Stomach (tissue), 8 donors: ENCODE measurements at regions not wholly inside any gene's neighbourhood (a gene's known extent, or its start where the extent isn't known, plus 50 kb on each side); places are given as distances from the start of the nearest gene placed in this dataset.

Experiments used
- DNase-seq, 2 donors: peaks; one replicate each; pipeline versions ENCODE4 v3.0.0 to v3.0.0-alpha.2; 2013 to 2019
- H3K27ac ChIP-seq, 5 donors: fragments of 200-600 bp in 4 of 5; sonication (generic) in 4 of 5; one replicate each; pipeline ENCODE4 v1.5.1; 2013 to 2019; ENCODE audit warnings: mild to moderate bottlenecking in 1 of 5, moderate library complexity in 1 of 5
- H3K27me3 ChIP-seq, 3 donors: fragments of 200-600 bp; sonication (generic); one replicate each; pipeline ENCODE4 v1.5.1; 2017 to 2019; ENCODE audit warnings: mixed run types in 1 of 3
- H3K36me3 ChIP-seq, 4 donors: fragments of 200-600 bp; sonication (generic); 1 replicate in 3 of 4; 2 replicates in 1 of 4; pipeline ENCODE4 v1.5.1; 2016 to 2019
- H3K4me1 ChIP-seq, 4 donors: fragments of 200-600 bp; sonication (generic); one replicate each; pipeline ENCODE4 v1.5.1; 2016 to 2019
- H3K4me3 ChIP-seq, 4 donors: fragments of 200-600 bp; sonication (generic) in 3 of 4; one replicate each; pipeline ENCODE4 v1.5.1; 2016 to 2019; ENCODE audit warnings: mild to moderate bottlenecking in 1 of 4
- H3K9me3 ChIP-seq, 4 donors: fragments of 200-600 bp; sonication (generic); one replicate each; pipeline ENCODE4 v1.5.1; 2016 to 2019
- EP300 ChIP-seq: sonication (generic); formaldehyde crosslinking; IDR thresholded peaks from one replicate; pipeline ENCODE4 v1.6.1; 2017; ENCODE audit warnings: antibody characterized with exemption
- POLR2A ChIP-seq, 4 donors: fragments of 450-650 bp; IDR thresholded peaks; one replicate each; pipeline ENCODE4 v1.6.1; 2016; ENCODE audit warnings: antibody characterized with exemption in 4 of 4, control low read depth in 2 of 4, mild to moderate bottlenecking in 1 of 4, moderate library complexity in 1 of 4
- POLR2AphosphoS5 ChIP-seq, 3 donors: sonication (generic); formaldehyde crosslinking; IDR thresholded peaks; one replicate each; pipeline ENCODE4 v1.6.1; 2016; ENCODE audit warnings: antibody characterized with exemption in 3 of 3
- WGBS, 5 donors: extraction: QIAGEN DNeasy Blood & Tissue Kit in 3 of 5; methylation state at CpG; one replicate each; pipeline versions ENCODE4 v1.1.5 to v1.1.7; 2013 to 2018; 5-methylcytosine and 5-hydroxymethylcytosine counted together
- intact Hi-C: fragments of 100-400 bp; cut with DNase I; formaldehyde crosslinking; loops from one replicate; pipeline ENCODE4 v1.15.1; 2023; ENCODE audit warnings: low total_unique reads
- TF ChIP-seq, protein P1 (sequence below), 7 experiments: fragments of 450-650 bp in 4 of 7; fragments of 200-600 bp in 3 of 7; sonication (generic) in 3 of 7; IDR thresholded peaks; one replicate each; pipeline ENCODE4 v1.5.1; 2016 to 2019; ENCODE audit warnings: antibody characterized with exemption in 7 of 7, control low read depth in 2 of 7, mild to moderate bottlenecking in 1 of 7
- donor health status: healthy with polysubstance abuse.
- donor health status: Bipolar disorder and iron deficiency.
- donor health status: healthy.

DNA sequence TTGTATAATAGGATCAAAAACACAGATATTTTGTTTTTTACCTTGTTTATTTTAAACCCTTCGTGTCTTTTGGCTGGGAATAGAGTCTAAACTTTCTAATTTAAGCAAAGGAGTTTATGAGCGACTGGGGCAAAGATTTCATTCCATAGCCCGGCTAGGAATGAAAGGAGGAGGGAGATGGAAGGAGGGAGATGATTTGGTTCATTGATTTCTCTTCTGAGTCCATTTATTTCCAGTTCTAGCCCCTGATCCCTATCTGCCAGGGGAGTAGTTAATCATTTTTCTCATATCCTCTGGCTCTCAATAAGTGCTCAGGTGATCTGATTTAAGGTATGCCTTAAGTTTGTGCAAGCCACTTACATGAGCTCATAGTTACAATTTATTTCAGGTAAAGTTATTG is 120.0 kb downstream of the SPRY1 start:
- intact Hi-C loops = no loop called here
- no peaks in the 10 kb centered on the region for H3K36me3 ChIP-seq
- DNase-seq = no peak
- TF ChIP-seq POLR2AphosphoS5 (IDR thresholded peaks at IDR 0.05) (no peak), EP300 (no peak)
- no peak overlapping the region for H3K27ac ChIP-seq
- H3K9me3 ChIP-seq = no peaks in the 10 kb centered on the region
- no peaks in the 10 kb centered on the region for H3K4me1 ChIP-seq
- 57 to 70% (median 64%) methylated on average over 3 of the region's 3 CpGs for WGBS, 5 donors
- no peaks in the 10 kb centered on the region for H3K27me3 ChIP-seq
- H3K4me3 ChIP-seq = no peak overlapping the region

DNA sequence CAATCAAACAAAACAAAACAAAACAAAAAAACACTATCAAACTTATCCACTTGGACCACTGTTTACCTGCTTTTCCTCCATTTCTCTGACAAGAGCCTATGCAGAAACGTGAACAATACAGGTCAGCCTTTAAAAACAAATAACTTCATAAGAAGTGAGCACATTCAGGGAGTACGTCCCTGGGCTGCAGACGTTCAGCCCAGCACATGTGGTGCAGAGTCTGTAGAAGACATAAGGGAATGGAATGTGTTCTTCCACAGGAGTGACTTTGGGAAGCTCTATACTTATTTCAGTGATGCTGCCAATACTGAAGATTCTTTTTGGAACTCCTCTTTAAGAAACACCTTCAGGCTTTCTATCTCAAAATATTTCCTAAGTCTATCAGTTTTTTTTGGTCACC is 120.6 kb downstream of the SPRY1 start:
- no peaks in the 10 kb centered on the region for H3K27me3 ChIP-seq

DNA sequence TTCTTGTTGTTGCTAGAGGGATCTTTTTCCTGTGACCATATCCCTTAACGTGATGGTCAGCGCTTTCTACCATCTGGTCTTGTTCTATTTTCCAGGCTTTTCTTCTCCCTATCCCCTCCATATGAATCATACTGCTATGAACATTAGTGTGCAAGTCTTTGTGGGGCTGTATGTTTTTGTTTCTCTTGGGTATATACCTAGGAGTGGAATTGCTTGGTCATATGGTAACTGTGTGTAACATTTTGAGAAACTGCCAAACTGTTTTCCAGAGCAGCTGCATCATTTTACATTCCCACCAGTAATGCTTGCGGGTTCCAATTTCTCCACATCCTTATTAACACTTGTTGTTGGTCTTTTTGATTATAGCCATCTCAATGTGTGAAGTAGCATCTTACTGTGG is 121.4 kb downstream of the SPRY1 start:
- Histone ChIP-seq H3K9me3 (no peaks in the 10 kb centered on the region), H3K27ac (no peak overlapping the region), H3K27me3 (no peaks in the 10 kb centered on the region), H3K36me3 (no peaks in the 10 kb centered on the region), H3K4me1 (peaks cover 0 to 10% (median 0%) of the 10 kb centered on the region in 4 donors), H3K4me3 (no peak overlapping the region)
- TF ChIP-seq EP300 = no peak
- no peak for TF ChIP-seq POLR2A (IDR thresholded peaks at IDR 0.05)
- TF ChIP-seq, protein P1, sequence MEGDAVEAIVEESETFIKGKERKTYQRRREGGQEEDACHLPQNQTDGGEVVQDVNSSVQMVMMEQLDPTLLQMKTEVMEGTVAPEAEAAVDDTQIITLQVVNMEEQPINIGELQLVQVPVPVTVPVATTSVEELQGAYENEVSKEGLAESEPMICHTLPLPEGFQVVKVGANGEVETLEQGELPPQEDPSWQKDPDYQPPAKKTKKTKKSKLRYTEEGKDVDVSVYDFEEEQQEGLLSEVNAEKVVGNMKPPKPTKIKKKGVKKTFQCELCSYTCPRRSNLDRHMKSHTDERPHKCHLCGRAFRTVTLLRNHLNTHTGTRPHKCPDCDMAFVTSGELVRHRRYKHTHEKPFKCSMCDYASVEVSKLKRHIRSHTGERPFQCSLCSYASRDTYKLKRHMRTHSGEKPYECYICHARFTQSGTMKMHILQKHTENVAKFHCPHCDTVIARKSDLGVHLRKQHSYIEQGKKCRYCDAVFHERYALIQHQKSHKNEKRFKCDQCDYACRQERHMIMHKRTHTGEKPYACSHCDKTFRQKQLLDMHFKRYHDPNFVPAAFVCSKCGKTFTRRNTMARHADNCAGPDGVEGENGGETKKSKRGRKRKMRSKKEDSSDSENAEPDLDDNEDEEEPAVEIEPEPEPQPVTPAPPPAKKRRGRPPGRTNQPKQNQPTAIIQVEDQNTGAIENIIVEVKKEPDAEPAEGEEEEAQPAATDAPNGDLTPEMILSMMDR (IDR thresholded peaks at IDR 0.05) = no peak
- no peak for TF ChIP-seq POLR2AphosphoS5 (IDR thresholded peaks at IDR 0.05)
- 92 to 98% (median 96%) methylated on average over 3 of the region's 3 CpGs for WGBS, 5 donors
- intact Hi-C loops = no loop called here
- no peak for DNase-seq

More for the DNA sequence above, 120.6 kb downstream of the SPRY1 start:
- no peaks in the 10 kb centered on the region for H3K9me3 ChIP-seq
- no peak overlapping the region for H3K4me3 ChIP-seq
- H3K27ac ChIP-seq = no peak overlapping the region
- TF ChIP-seq POLR2A (IDR thresholded peaks at IDR 0.05) (no peak), EP300 (no peak), POLR2AphosphoS5 (IDR thresholded peaks at IDR 0.05) (no peak)
- TF ChIP-seq, protein P1 (IDR thresholded peaks at IDR 0.05) = no peak
- H3K36me3 ChIP-seq = no peaks in the 10 kb centered on the region
- 54 to 70% (median 58%) methylated on average over 3 of the region's 3 CpGs for WGBS, 5 donors
- DNase-seq = no peak
- peaks cover 0 to 2% (median 0%) of the 10 kb centered on the region in 4 donors for H3K4me1 ChIP-seq
- intact Hi-C loops = no loop called here

- Histone ChIP-seq H3K4me1 (peaks cover 0 to 26% (median 7%) of the 10 kb centered on the region in 4 donors), H3K36me3 (no peaks in the 10 kb centered on the region), H3K4me3 (no peak overlapping the region), H3K9me3 (no peaks in the 10 kb centered on the region), H3K27me3 (no peaks in the 10 kb centered on the region), H3K27ac (no peak overlapping the region)
- WGBS, 5 donors = 79 to 91% (median 80%) methylated on average over 6 of the region's 6 CpGs
- intact Hi-C loops = no loop called here
- peak in 1 of 2 donors; percentile 44 for DNase-seq
- TF ChIP-seq, protein P1 (IDR thresholded peaks at IDR 0.05) = no peak
- TF ChIP-seq POLR2A (IDR thresholded peaks at IDR 0.05) = no peak
- no peak for TF ChIP-seq POLR2AphosphoS5 (IDR thresholded peaks at IDR 0.05)
- no peak for TF ChIP-seq EP300
These were observed 123.7 kb downstream of the SPRY1 start for GRCh38 chr4:123520325-123520724.

DNA sequence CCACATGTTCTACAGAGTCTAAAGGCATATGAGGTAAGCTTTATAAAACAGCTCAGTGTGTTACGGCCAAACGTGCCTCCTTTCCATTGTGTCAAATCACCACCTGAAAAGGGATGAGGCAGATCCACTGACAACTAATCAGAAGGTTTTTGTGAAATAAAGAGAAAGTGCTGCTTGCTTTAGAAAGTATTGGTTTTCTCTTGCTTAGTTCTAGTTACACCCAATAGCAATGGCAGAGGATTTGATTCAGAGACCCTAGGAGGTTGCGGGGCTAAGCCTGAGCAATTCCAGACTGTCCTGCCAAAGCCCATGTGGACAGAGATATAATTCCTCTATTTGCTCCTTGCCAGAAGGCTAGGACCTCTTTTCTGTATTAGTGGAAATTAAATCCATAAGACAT is 125.5 kb downstream of the SPRY1 start:
- Histone ChIP-seq H3K27me3 (no peaks in the 10 kb centered on the region), H3K27ac (no peak overlapping the region), H3K9me3 (no peaks in the 10 kb centered on the region), H3K4me1 (peaks cover 0 to 31% (median 8%) of the 10 kb centered on the region in 4 donors), H3K4me3 (no peak overlapping the region), H3K36me3 (no peaks in the 10 kb centered on the region)
- DNase-seq = no peak
- intact Hi-C loops = no loop called here
- TF ChIP-seq POLR2AphosphoS5 (IDR thresholded peaks at IDR 0.05) = no peak
- TF ChIP-seq, protein P1 (IDR thresholded peaks at IDR 0.05) = no peak
- TF ChIP-seq POLR2A (IDR thresholded peaks at IDR 0.05) = no peak
- no peak for TF ChIP-seq EP300
- 56 to 94% (median 90%) methylated on average over 3 of the region's 3 CpGs for WGBS, 5 donors
